ENCODE measurements at regions not wholly inside any gene's neighbourhood (a gene's known extent, or its start where the extent isn't known, plus 50 kb on each side); places are given as distances from the start of the nearest gene placed in this dataset.

DNA sequence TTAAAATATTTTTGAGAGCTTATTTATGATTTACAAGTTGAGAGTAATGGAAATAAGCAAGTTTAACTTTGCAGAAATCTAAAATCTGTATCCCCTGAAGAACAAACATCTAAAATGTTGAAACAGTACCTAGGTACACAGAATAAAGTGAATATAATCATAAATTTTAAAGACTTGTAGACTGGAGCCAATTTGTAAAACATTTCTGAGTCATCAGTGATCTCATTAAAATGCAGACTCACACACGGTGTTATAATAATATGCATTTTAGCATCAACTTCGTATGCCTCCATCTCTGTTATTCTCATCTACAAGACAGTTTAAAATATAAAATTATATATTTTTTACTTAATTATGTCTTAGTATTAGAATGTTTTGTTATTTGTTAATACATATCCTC, 399.5 kb upstream of the GOLIM4 start:
- TF ChIP-seq, protein P1, sequence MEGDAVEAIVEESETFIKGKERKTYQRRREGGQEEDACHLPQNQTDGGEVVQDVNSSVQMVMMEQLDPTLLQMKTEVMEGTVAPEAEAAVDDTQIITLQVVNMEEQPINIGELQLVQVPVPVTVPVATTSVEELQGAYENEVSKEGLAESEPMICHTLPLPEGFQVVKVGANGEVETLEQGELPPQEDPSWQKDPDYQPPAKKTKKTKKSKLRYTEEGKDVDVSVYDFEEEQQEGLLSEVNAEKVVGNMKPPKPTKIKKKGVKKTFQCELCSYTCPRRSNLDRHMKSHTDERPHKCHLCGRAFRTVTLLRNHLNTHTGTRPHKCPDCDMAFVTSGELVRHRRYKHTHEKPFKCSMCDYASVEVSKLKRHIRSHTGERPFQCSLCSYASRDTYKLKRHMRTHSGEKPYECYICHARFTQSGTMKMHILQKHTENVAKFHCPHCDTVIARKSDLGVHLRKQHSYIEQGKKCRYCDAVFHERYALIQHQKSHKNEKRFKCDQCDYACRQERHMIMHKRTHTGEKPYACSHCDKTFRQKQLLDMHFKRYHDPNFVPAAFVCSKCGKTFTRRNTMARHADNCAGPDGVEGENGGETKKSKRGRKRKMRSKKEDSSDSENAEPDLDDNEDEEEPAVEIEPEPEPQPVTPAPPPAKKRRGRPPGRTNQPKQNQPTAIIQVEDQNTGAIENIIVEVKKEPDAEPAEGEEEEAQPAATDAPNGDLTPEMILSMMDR (IDR thresholded peaks at IDR 0.05; ENCODE audit: low read length): no peak
- TF ChIP-seq EZH2 (optimal IDR thresholded peaks at IDR 0.05; ENCODE audit: low read depth, low read length): no peak
- TF ChIP-seq EZH2phosphoT487 (IDR thresholded peaks at IDR 0.05; ENCODE audit: low read length): no peak

All from MM.1S (cell line).